OCI-LY7 (cell line): ENCODE measurements at regions not wholly inside any gene's neighbourhood (a gene's known extent, or its start where the extent isn't known, plus 50 kb on each side); places are given as distances from the start of the nearest gene placed in this dataset.

Experiments used
- BruUV-seq: library from RNA; stranded (reverse); fragments of 400-500 nt; replicated peaks from 2 replicates; lab custom pipeline; 2021; lab: Mats Ljungman, UMichigan
- CTCF ChIA-PET: fragments of 300-600 bp; sonication (Branson Sonifier 250); formaldehyde crosslinking; loops from one replicate; lab custom pipeline; 2022; ENCODE audit warnings: antibody characterized with exemption; ENCODE audit not compliant: unreplicated experiment; lab: Charles Lee
- POLR2A ChIA-PET: fragments of 300-600 bp; sonication (Branson Sonifier 250); formaldehyde crosslinking; loops from one replicate; lab custom pipeline; 2022; ENCODE audit warnings: antibody characterized with exemption; lab: Charles Lee
- DNase-seq: peaks from one replicate; pipeline ENCODE4 v3.0.0-alpha.2; 2015; ENCODE audit warnings: low spot score
- H2AFZ ChIP-seq: fragments of 200-600 bp; sonication (generic), shearing (Covaris generic); 2 replicates; pipeline ENCODE4 v1.6.1; 2014; ENCODE audit warnings: mild to moderate bottlenecking, antibody characterized with exemption, low read length, moderate library complexity
- H3K27ac ChIP-seq: fragments of 200-600 bp; sonication (generic); 2 replicates; pipeline ENCODE4 v1.5.1; 2014; ENCODE audit warnings: mixed run types, low read depth, mild to moderate bottlenecking, moderate library complexity, low read length, inconsistent platforms; ENCODE audit not compliant: poor library complexity, severe bottlenecking
- H3K36me3 ChIP-seq: fragments of 200-600 bp; sonication (generic); 2 replicates; pipeline ENCODE4 v1.6.1; 2014; ENCODE audit warnings: mild to moderate bottlenecking, antibody characterized with exemption, low read length, moderate library complexity, mixed read lengths; ENCODE audit not compliant: insufficient read depth
- H3K4me1 ChIP-seq: fragments of 200-600 bp; sonication (generic); 2 replicates; pipeline ENCODE4 v1.5.1; 2014; ENCODE audit warnings: mild to moderate bottlenecking, low read length; ENCODE audit not compliant: insufficient read depth, poor library complexity, severe bottlenecking
- H3K4me2 ChIP-seq: fragments of 200-600 bp; sonication (generic); 2 replicates; pipeline ENCODE4 v1.6.1; 2014; ENCODE audit warnings: mild to moderate bottlenecking, low read length
- H3K4me3 ChIP-seq: fragments of 200-600 bp; sonication (generic); 2 replicates; pipeline ENCODE4 v1.5.1; 2014; ENCODE audit warnings: mild to moderate bottlenecking, low read depth, low read length; ENCODE audit not compliant: poor library complexity, severe bottlenecking
- H3K79me2 ChIP-seq: fragments of 200-600 bp; sonication (generic); 2 replicates; pipeline ENCODE4 v1.6.1; 2016; ENCODE audit warnings: low read depth, mild to moderate bottlenecking, low read length, moderate library complexity, mixed read lengths; ENCODE audit not compliant: insufficient read depth
- H3K9me2 ChIP-seq: fragments of 200-600 bp; sonication (generic); 2 replicates; pipeline ENCODE4 v1.6.1; 2016; ENCODE audit warnings: mild to moderate bottlenecking, low read length, mixed read lengths; ENCODE audit not compliant: insufficient read depth
- H3K9me3 ChIP-seq: fragments of 200-600 bp; sonication (generic); 2 replicates; pipeline ENCODE4 v1.6.1; 2014; ENCODE audit warnings: mild to moderate bottlenecking, mixed run types, low read length, mixed read lengths
- H4K20me1 ChIP-seq: fragments of 200-600 bp; sonication (generic); 2 replicates; pipeline ENCODE4 v1.6.1; 2014; ENCODE audit warnings: mild to moderate bottlenecking, antibody characterized with exemption, low read length, moderate library complexity, mixed read lengths; ENCODE audit not compliant: insufficient read depth
- CTCF ChIP-seq: fragments of 200-600 bp; sonication (generic); conservative IDR thresholded peaks from 2 replicates; pipeline ENCODE4 v1.5.1; 2014; ENCODE audit warnings: mild to moderate bottlenecking, antibody characterized with exemption, low read length, moderate library complexity, mixed read lengths
- EZH2phosphoT487 ChIP-seq: fragments of 200-600 bp; sonication (generic); IDR thresholded peaks from 2 replicates; pipeline ENCODE4 v1.6.1; 2018; ENCODE audit warnings: low read depth, borderline replicate concordance, mild to moderate bottlenecking, mixed run types, antibody characterized with exemption, low read length, moderate library complexity, mixed read lengths
- intact Hi-C: fragments of 100-400 bp; cut with micrococcal nuclease; formaldehyde crosslinking; loops from one replicate; pipeline ENCODE4 v1.10.0; 2022; ENCODE audit not compliant: unreplicated experiment

GRCh38 chr9:109918339-109919163, 138.6 kb downstream of the PALM2AKAP2 start:
- TSS peak; percentile 93 for BruUV-seq
- POLR2A ChIA-PET: interaction anchor here (0.6 to 19.3 kb wide), 15 partner anchors 9 to 231 kb away, joined by 3 to 358 read pairs (median 5); no protein-coding TSS in a partner anchor
- H3K27ac ChIP-seq: peak overlapping the region; percentile 98
- no peaks in the 10 kb centered on the region for H4K20me1 ChIP-seq
- DNase-seq: peak; percentile 96
- intact Hi-C loops: loop anchor here (1.0 kb wide), 6 partner anchors 11 to 230 kb away; no protein-coding TSS in a partner anchor
- H2AFZ ChIP-seq: peak overlapping the region; percentile 12; the same call in 1 of the 2 replicates
- no peaks in the 10 kb centered on the region for H3K9me2 ChIP-seq
- peaks cover 97% of the 10 kb centered on the region for H3K4me1 ChIP-seq
- H3K4me3 ChIP-seq: peak overlapping the region; percentile 49
- H3K79me2 ChIP-seq: no peaks in the 10 kb centered on the region
- H3K9me3 ChIP-seq: no peaks in the 10 kb centered on the region
- TF ChIP-seq CTCF: no peak
- no peak for TF ChIP-seq EZH2phosphoT487
- CTCF ChIA-PET: interaction anchor here (1.0 to 1.4 kb wide), 7 partner anchors 8 to 50 kb away, joined by 3 to 6 read pairs (median 3); no protein-coding TSS in a partner anchor
- H3K36me3 ChIP-seq: no peaks in the 10 kb centered on the region
- peak overlapping the region; percentile 78 for H3K4me2 ChIP-seq

- DNase-seq: peak; percentile 45
- no peak for TF ChIP-seq CTCF
- no peak for TF ChIP-seq EZH2phosphoT487
- CTCF ChIA-PET: interaction anchor here (0.6 to 1.4 kb wide), 4 partner anchors 9 to 224 kb away, joined by 3 to 6 read pairs (median 4); no protein-coding TSS in a partner anchor
- no peaks in the 10 kb centered on the region for H3K9me3 ChIP-seq
- H3K36me3 ChIP-seq: no peaks in the 10 kb centered on the region
- intact Hi-C loops: no loop called here
- peak overlapping the region; percentile 82; the same call in 1 of the 2 replicates for H2AFZ ChIP-seq
- no peaks in the 10 kb centered on the region for H4K20me1 ChIP-seq
- no peak overlapping the region for H3K4me3 ChIP-seq
- POLR2A ChIA-PET: interaction anchor here (0.6 to 19.3 kb wide), 10 partner anchors 8 to 260 kb away, joined by 3 to 358 read pairs (median 14); no protein-coding TSS in a partner anchor
- peak overlapping the region; percentile 98 for H3K27ac ChIP-seq
- no TSS peak for BruUV-seq
- H3K4me2 ChIP-seq: peak overlapping the region; percentile 48
- peaks cover 86% of the 10 kb centered on the region for H3K4me1 ChIP-seq
- no peaks in the 10 kb centered on the region for H3K79me2 ChIP-seq
- H3K9me2 ChIP-seq: no peaks in the 10 kb centered on the region
These were observed 139.9 kb downstream of the PALM2AKAP2 start for GRCh38 chr9:109919736-109920408.
